B cell (primary cell): ENCODE measurements at regions not wholly inside any gene's neighbourhood (a gene's known extent, or its start where the extent isn't known, plus 50 kb on each side); places are given as distances from the start of the nearest gene placed in this dataset.

Experiments
- ATAC-seq: fragments of 200-7000 bp; cut with Tn5 transposase; one replicate; pipeline ENCODE4 v1.10.0; 2021; ENCODE audit warnings: low read depth, mild to moderate bottlenecking, moderate number of reproducible peaks, moderate library complexity
- CTCF ChIA-PET: fragments of 350-600 bp; sonication (Branson Sonifier 250); formaldehyde crosslinking; loops from one replicate; lab custom pipeline; 2021; ENCODE audit warnings: antibody characterized with exemption, inconsistent platforms; lab: Charles Lee
- POLR2A ChIA-PET: fragments of 350-600 bp; sonication (Branson Sonifier 250); formaldehyde crosslinking; loops from one replicate; lab custom pipeline; 2021; ENCODE audit warnings: antibody characterized with exemption; lab: Charles Lee
- DNase-seq: peaks from one replicate; pipeline ENCODE4 v3.0.0; 2013
- H2AFZ ChIP-seq: 2 replicates; pipeline ENCODE4 v1.6.1; 2012; ENCODE audit warnings: mild to moderate bottlenecking, low read depth, low read length; ENCODE audit not compliant: insufficient read depth, poor library complexity, severe bottlenecking
- H3K27ac ChIP-seq, 2 donors: 1 replicate in 1 of 2; 2 replicates in 1 of 2; pipeline ENCODE4 v1.5.1; 2012 to 2013; ENCODE audit warnings: low read length in 2 of 2, mild to moderate bottlenecking in 2 of 2, moderate library complexity in 1 of 2
- H3K27me3 ChIP-seq, 4 experiments: fragments of 200-600 bp in 1 of 4; sonication (generic) in 1 of 4; replicated peaks in 1 of 4; 1 replicate in 2 of 4; 2 replicates in 2 of 4; pipeline versions ENCODE4 v1.6.1 to v1.7.0; 2013 to 2016; ENCODE audit warnings: low read length in 3 of 4, mild to moderate bottlenecking in 2 of 4, mixed read lengths in 1 of 4, moderate library complexity in 1 of 4; ENCODE audit not compliant: insufficient read depth in 4 of 4, control insufficient read depth in 3 of 4; ENCODE audit errors: control extremely low read depth in 1 of 4
- H3K36me3 ChIP-seq, 2 experiments: replicated peaks in 1 of 2; 1 replicate in 1 of 2; 2 replicates in 1 of 2; pipeline versions ENCODE4 v1.6.1 to v1.7.1; 2013; ENCODE audit warnings: low read length in 1 of 2; ENCODE audit not compliant: insufficient read depth in 2 of 2, control insufficient read depth in 1 of 2; ENCODE audit errors: control extremely low read depth in 1 of 2, extremely low read depth in 1 of 2
- H3K4me1 ChIP-seq, 2 donors: fragments of 200-600 bp in 1 of 2; sonication (generic) in 1 of 2; 1 replicate in 1 of 2; 2 replicates in 1 of 2; pipeline versions ENCODE4 v1.5.1 to v1.6.1; 2013 to 2017; ENCODE audit warnings: low read length in 2 of 2; ENCODE audit not compliant: control insufficient read depth in 2 of 2, insufficient read depth in 2 of 2
- H3K4me2 ChIP-seq: replicated peaks from 2 replicates; pipeline ENCODE3; 2012; ENCODE audit warnings: mild to moderate bottlenecking, low read depth, low read length; ENCODE audit not compliant: poor library complexity, severe bottlenecking
- H3K4me3 ChIP-seq, 5 experiments: fragments of 200-600 bp in 1 of 5; sonication (generic) in 1 of 5; 1 replicate in 3 of 5; 2 replicates in 2 of 5; pipeline versions ENCODE4 v1.5.1 to v1.7.0; 2011 to 2016; ENCODE audit warnings: low read length in 4 of 5, mild to moderate bottlenecking in 4 of 5, low read depth in 2 of 5, control low read depth in 1 of 5, moderate library complexity in 1 of 5; ENCODE audit not compliant: insufficient read depth in 1 of 5; ENCODE audit errors: control extremely low read depth in 1 of 5, extremely low read depth in 1 of 5
- H3K79me2 ChIP-seq: fragments of 200-600 bp; sonication (generic); one replicate; pipeline ENCODE4 v1.6.0; 2016; ENCODE audit warnings: low read length; ENCODE audit not compliant: control insufficient read depth, insufficient read depth
- H3K9ac ChIP-seq: fragments of 200-600 bp; sonication (generic); 2 replicates; pipeline ENCODE4 v1.6.1; 2017; ENCODE audit warnings: mild to moderate bottlenecking, low read length, moderate library complexity
- H3K9me3 ChIP-seq, 3 donors: one replicate each; pipeline versions ENCODE4 v1.6.1 to v1.7.1; 2013; ENCODE audit warnings: low read length in 2 of 3; ENCODE audit not compliant: control insufficient read depth in 2 of 3, insufficient read depth in 1 of 3; ENCODE audit errors: control extremely low read depth in 1 of 3
- H4K20me1 ChIP-seq: 2 replicates; pipeline ENCODE4 v1.6.0; 2012; ENCODE audit warnings: mild to moderate bottlenecking, low read length; ENCODE audit not compliant: insufficient read depth, control insufficient read depth, poor library complexity, severe bottlenecking
- H3K27ac Mint-ChIP-seq: one replicate; pipeline ENCODE4 v1.8.0; 2021; ENCODE audit warnings: mixed read lengths
- H3K27me3 Mint-ChIP-seq: one replicate; pipeline ENCODE4 v1.8.0; 2021; ENCODE audit warnings: mixed read lengths
- H3K4me1 Mint-ChIP-seq: one replicate; pipeline ENCODE4 v1.8.0; 2021; ENCODE audit warnings: mixed read lengths
- H3K4me3 Mint-ChIP-seq: one replicate; pipeline ENCODE4 v1.8.0; 2021; ENCODE audit warnings: mixed read lengths
- H3K9me3 Mint-ChIP-seq: one replicate; pipeline ENCODE4 v1.8.0; 2022; ENCODE audit warnings: mixed read lengths; ENCODE audit not compliant: insufficient read depth
- EZH2 ChIP-seq: IDR thresholded peaks from 2 replicates; pipeline ENCODE4 v1.6.1; 2012; ENCODE audit warnings: borderline replicate concordance, low read depth, mild to moderate bottlenecking, moderate library complexity, low read length; ENCODE audit not compliant: insufficient read depth, poor library complexity, severe bottlenecking
- WGBS: methylation state at CpG from one replicate; pipeline ENCODE4 v1.1.5; 2013; ENCODE audit warnings: missing lambda C conversion rate; ENCODE audit not compliant: insufficient coverage; 5-methylcytosine and 5-hydroxymethylcytosine counted together
- intact Hi-C: fragments of 100-400 bp; cut with micrococcal nuclease; formaldehyde crosslinking; loops from one replicate; pipeline ENCODE4 v1.10.0; 2022
- TF ChIP-seq, protein P1 (sequence below): fragments of 200-600 bp; IDR thresholded peaks from one replicate; pipeline ENCODE4 v1.8.0; 2022; ENCODE audit warnings: antibody characterized with exemption, mild to moderate bottlenecking

DNA sequence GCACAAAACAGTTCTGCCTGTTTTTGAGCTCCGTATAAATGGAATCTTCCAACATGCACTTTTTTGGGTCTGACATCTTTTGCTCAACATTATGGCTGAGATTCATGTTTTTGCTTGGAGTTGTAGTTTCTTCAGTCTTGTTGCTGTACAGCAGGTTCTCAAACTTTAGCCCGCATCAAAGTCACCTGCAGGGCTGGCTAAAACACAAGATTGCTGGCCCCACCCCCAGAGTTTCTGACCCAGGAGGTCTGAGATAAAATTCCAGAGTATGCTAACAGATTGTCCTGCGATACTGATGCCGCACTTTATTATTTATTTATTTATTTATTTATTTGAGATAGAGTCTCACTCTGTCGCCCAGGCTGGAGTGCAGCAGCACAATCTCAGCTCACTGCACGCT, 79.8 kb upstream of the WASF3 start:
- Histone ChIP-seq H3K27me3 (peaks cover 0 to 10% (median 4%) of the 10 kb centered on the region in 4 experiments), H4K20me1 (no peaks in the 10 kb centered on the region), H3K36me3 (no peaks in the 10 kb centered on the region), H3K27ac (no peak overlapping the region), H2AFZ (no peak overlapping the region), H3K4me1 (peaks cover 0 to 11% of the 10 kb centered on the region in 2 donors), H3K4me2 (no peak overlapping the region), H3K79me2 (no peaks in the 10 kb centered on the region), H3K9ac (no peak overlapping the region), H3K9me3 (no peaks in the 10 kb centered on the region), H3K4me3 (no peak overlapping the region)
- Mint-ChIP-seq H3K4me3 (no peak overlapping the region), H3K27ac (no peak overlapping the region), H3K4me1 (peaks cover 14% of the 10 kb centered on the region), H3K27me3 (peaks cover 25% of the 10 kb centered on the region), H3K9me3 (no peaks in the 10 kb centered on the region)
- POLR2A ChIA-PET, result no interaction called here
- CTCF ChIA-PET, result no interaction called here
- WGBS, result 96% methylated on average over 4 of the region's 6 CpGs
- TF ChIP-seq, protein P1, sequence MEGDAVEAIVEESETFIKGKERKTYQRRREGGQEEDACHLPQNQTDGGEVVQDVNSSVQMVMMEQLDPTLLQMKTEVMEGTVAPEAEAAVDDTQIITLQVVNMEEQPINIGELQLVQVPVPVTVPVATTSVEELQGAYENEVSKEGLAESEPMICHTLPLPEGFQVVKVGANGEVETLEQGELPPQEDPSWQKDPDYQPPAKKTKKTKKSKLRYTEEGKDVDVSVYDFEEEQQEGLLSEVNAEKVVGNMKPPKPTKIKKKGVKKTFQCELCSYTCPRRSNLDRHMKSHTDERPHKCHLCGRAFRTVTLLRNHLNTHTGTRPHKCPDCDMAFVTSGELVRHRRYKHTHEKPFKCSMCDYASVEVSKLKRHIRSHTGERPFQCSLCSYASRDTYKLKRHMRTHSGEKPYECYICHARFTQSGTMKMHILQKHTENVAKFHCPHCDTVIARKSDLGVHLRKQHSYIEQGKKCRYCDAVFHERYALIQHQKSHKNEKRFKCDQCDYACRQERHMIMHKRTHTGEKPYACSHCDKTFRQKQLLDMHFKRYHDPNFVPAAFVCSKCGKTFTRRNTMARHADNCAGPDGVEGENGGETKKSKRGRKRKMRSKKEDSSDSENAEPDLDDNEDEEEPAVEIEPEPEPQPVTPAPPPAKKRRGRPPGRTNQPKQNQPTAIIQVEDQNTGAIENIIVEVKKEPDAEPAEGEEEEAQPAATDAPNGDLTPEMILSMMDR, result no peak
- TF ChIP-seq EZH2, result no peak
- intact Hi-C loops, result no loop called here
- DNase-seq (no peak), ATAC-seq (no peak)

DNA sequence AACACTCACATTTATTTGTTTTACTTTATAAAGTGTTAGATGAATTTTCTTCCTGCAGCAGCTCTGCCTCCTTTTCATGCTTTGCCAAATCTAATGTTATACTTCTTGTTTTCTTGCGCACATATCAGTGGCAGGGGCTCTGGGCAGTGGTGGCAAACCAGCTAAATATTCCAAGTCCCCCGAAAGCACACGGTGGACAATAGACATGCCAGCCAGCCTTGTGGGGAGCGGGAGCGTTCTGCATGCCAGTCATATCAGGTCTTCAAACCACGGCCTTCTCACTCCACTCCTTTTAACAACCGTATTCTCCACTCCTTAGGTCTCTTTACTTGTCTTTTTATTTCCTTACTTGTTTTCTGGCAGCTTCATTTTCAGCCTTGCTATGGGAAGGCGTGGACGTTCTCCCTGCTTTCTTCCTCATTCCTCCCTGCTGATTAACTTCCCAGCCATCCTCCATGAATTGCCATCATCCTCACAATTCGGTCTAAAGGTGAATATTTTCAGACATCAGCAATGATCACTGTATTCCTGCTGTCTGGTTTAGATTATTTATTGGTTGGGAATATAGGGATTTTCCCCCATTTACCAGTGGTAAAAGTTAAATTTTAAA, 77.1 kb upstream of the WASF3 start:
- Mint-ChIP-seq H3K4me1 (peaks cover 14% of the 10 kb centered on the region), H3K4me3 (no peak overlapping the region), H3K9me3 (no peaks in the 10 kb centered on the region), H3K27me3 (peaks cover 14% of the 10 kb centered on the region), H3K27ac (no peak overlapping the region)
- Histone ChIP-seq H4K20me1 (no peaks in the 10 kb centered on the region), H2AFZ (peak overlapping the region; percentile 14), H3K27ac (no peak overlapping the region), H3K9ac (no peak overlapping the region), H3K4me2 (no peak overlapping the region), H3K4me3 (no peak overlapping the region), H3K9me3 (no peaks in the 10 kb centered on the region), H3K27me3 (peaks cover 0 to 9% (median 4%) of the 10 kb centered on the region in 4 experiments), H3K36me3 (no peaks in the 10 kb centered on the region), H3K79me2 (no peaks in the 10 kb centered on the region), H3K4me1 (peaks cover 0 to 12% of the 10 kb centered on the region in 2 donors)
- WGBS, result 91% methylated on average over 9 of the region's 10 CpGs
- POLR2A ChIA-PET, result no interaction called here
- no peak for ATAC-seq
- no peak for DNase-seq
- TF ChIP-seq EZH2, result no peak
- TF ChIP-seq, protein P1, result no peak
- intact Hi-C loops, result loop anchor here (10.0 kb wide), 1 partner anchor 304 kb away; no protein-coding TSS in a partner anchor
- CTCF ChIA-PET, result interaction anchor here (1.1 to 3.8 kb wide), 3 partner anchors 16 to 295 kb away, joined by 3 to 25 read pairs (median 24); no protein-coding TSS in a partner anchor
